IPS-15b (cell line): ENCODE measurements at regions not wholly inside any gene's neighbourhood (a gene's known extent, or its start where the extent isn't known, plus 50 kb on each side); places are given as distances from the start of the nearest gene placed in this dataset.

Experiments used
- H3K27me3 ChIP-seq: one replicate; pipeline ENCODE4 v1.6.1; 2013; ENCODE audit warnings: low read length; ENCODE audit not compliant: control insufficient read depth, insufficient read depth
- H3K36me3 ChIP-seq: one replicate; pipeline ENCODE4 v1.6.1; 2013; ENCODE audit warnings: low read length; ENCODE audit not compliant: control insufficient read depth, insufficient read depth
- H3K4me1 ChIP-seq: one replicate; pipeline ENCODE4 v1.6.1; 2013; ENCODE audit warnings: mild to moderate bottlenecking, low read length; ENCODE audit not compliant: control insufficient read depth, insufficient read depth
- H3K4me3 ChIP-seq: one replicate; pipeline ENCODE4 v1.5.1; 2013; ENCODE audit warnings: low read depth, low read length
- H3K9ac ChIP-seq: one replicate; pipeline ENCODE4 v1.6.1; 2013; ENCODE audit warnings: low read depth, mild to moderate bottlenecking, low read length
- H3K9me3 ChIP-seq: one replicate; pipeline ENCODE4 v1.6.1; 2013; ENCODE audit warnings: mild to moderate bottlenecking, low read length; ENCODE audit not compliant: control insufficient read depth, insufficient read depth

GRCh38 chr12:93158065-93158843 lies 219.5 kb upstream of the NUDT4 start:
- Histone ChIP-seq H3K9me3 (no peaks in the 10 kb centered on the region), H3K4me3 (no peak overlapping the region), H3K9ac (no peak overlapping the region), H3K36me3 (no peaks in the 10 kb centered on the region), H3K27me3 (no peaks in the 10 kb centered on the region), H3K4me1 (no peaks in the 10 kb centered on the region)

- no peak overlapping the region for H3K9ac ChIP-seq
- no peak overlapping the region for H3K4me3 ChIP-seq
These were observed 214.3 kb upstream of the NUDT4 start for GRCh38 chr12:93163260-93164036.

GRCh38 chr12:93164103-93164880 lies 213.4 kb upstream of the NUDT4 start:
- H3K9me3 ChIP-seq: no peaks in the 10 kb centered on the region
- H3K36me3 ChIP-seq: no peaks in the 10 kb centered on the region
- peaks cover 26% of the 10 kb centered on the region for H3K27me3 ChIP-seq
- H3K4me1 ChIP-seq: no peaks in the 10 kb centered on the region
- no peak overlapping the region for H3K4me3 ChIP-seq
- no peak overlapping the region for H3K9ac ChIP-seq

More at GRCh38 chr12:93163260-93164036, 214.3 kb upstream of the NUDT4 start:
- Histone ChIP-seq H3K9me3 (no peaks in the 10 kb centered on the region), H3K36me3 (no peaks in the 10 kb centered on the region), H3K27me3 (peaks cover 19% of the 10 kb centered on the region), H3K4me1 (no peaks in the 10 kb centered on the region)

- Histone ChIP-seq H3K4me1 (no peaks in the 10 kb centered on the region), H3K27me3 (peaks cover 27% of the 10 kb centered on the region), H3K36me3 (no peaks in the 10 kb centered on the region), H3K4me3 (no peak overlapping the region), H3K9me3 (no peaks in the 10 kb centered on the region), H3K9ac (no peak overlapping the region)
These were observed 212.3 kb upstream of the NUDT4 start for GRCh38 chr12:93165384-93165932.

GRCh38 chr12:93166541-93167307 lies 211.0 kb upstream of the NUDT4 start:
- Histone ChIP-seq H3K4me1 (no peaks in the 10 kb centered on the region), H3K27me3 (peaks cover 27% of the 10 kb centered on the region), H3K9me3 (no peaks in the 10 kb centered on the region), H3K36me3 (no peaks in the 10 kb centered on the region), H3K4me3 (no peak overlapping the region), H3K9ac (no peak overlapping the region)

GRCh38 chr12:93167331-93167730 lies 210.4 kb upstream of the NUDT4 start:
- H3K27me3 ChIP-seq: peaks cover 27% of the 10 kb centered on the region
- H3K9ac ChIP-seq: no peak overlapping the region
- no peaks in the 10 kb centered on the region for H3K36me3 ChIP-seq
- H3K9me3 ChIP-seq: no peaks in the 10 kb centered on the region
- no peaks in the 10 kb centered on the region for H3K4me1 ChIP-seq
- no peak overlapping the region for H3K4me3 ChIP-seq

- Histone ChIP-seq H3K4me1 (no peaks in the 10 kb centered on the region), H3K27me3 (peaks cover 27% of the 10 kb centered on the region), H3K9ac (no peak overlapping the region), H3K4me3 (no peak overlapping the region), H3K36me3 (no peaks in the 10 kb centered on the region), H3K9me3 (no peaks in the 10 kb centered on the region)
These were observed 209.8 kb upstream of the NUDT4 start for GRCh38 chr12:93167841-93168492.

- no peak overlapping the region for H3K9ac ChIP-seq
- H3K4me3 ChIP-seq: no peak overlapping the region
- no peaks in the 10 kb centered on the region for H3K36me3 ChIP-seq
- peaks cover 27% of the 10 kb centered on the region for H3K27me3 ChIP-seq
- no peaks in the 10 kb centered on the region for H3K4me1 ChIP-seq
- no peaks in the 10 kb centered on the region for H3K9me3 ChIP-seq
These were observed 209.0 kb upstream of the NUDT4 start for GRCh38 chr12:93168751-93169150.

- no peaks in the 10 kb centered on the region for H3K36me3 ChIP-seq
- no peaks in the 10 kb centered on the region for H3K4me1 ChIP-seq
- H3K4me3 ChIP-seq: no peak overlapping the region
- peaks cover 27% of the 10 kb centered on the region for H3K27me3 ChIP-seq
- H3K9ac ChIP-seq: no peak overlapping the region
- H3K9me3 ChIP-seq: no peaks in the 10 kb centered on the region
These were observed 208.2 kb upstream of the NUDT4 start for GRCh38 chr12:93169536-93169935.

- H3K27me3 ChIP-seq: peaks cover 24% of the 10 kb centered on the region
These were observed 206.8 kb upstream of the NUDT4 start for GRCh38 chr12:93170928-93171327.

More at GRCh38 chr12:93170928-93171327, 206.8 kb upstream of the NUDT4 start:
- Histone ChIP-seq H3K4me3 (no peak overlapping the region), H3K9ac (no peak overlapping the region), H3K9me3 (no peaks in the 10 kb centered on the region), H3K36me3 (no peaks in the 10 kb centered on the region), H3K4me1 (no peaks in the 10 kb centered on the region)
